Midbrain (tissue), 1 donor: ENCODE measurements at regions not wholly inside any gene's neighbourhood (a gene's known extent, or its start where the extent isn't known, plus 50 kb on each side); places are given as distances from the start of the nearest gene placed in this dataset.
"Not testable (repeated sequence)": the region's sequence is repeated elsewhere in the genome, so short reads cannot be mapped to it uniquely, and the experiment has no call there.

Experiments
- DNase-seq: peaks from one replicate; lab custom pipeline; 2025; lab: John Stamatoyannopoulos, UW

- no peak for DNase-seq
These were observed 490.9 kb upstream of the JARID2 start for GRCh38 chr6:14754751-14755513.

- DNase-seq = no peak
These were observed 489.5 kb upstream of the JARID2 start for GRCh38 chr6:14756340-14756739.

- DNase-seq = no peak
These were observed 488.9 kb upstream of the JARID2 start for GRCh38 chr6:14757014-14757413.

- no peak for DNase-seq
These were observed 488.5 kb upstream of the JARID2 start for GRCh38 chr6:14757418-14757817.

- no peak for DNase-seq
These were observed 487.3 kb upstream of the JARID2 start for GRCh38 chr6:14758421-14759081.

- DNase-seq = no peak
These were observed 485.7 kb upstream of the JARID2 start for GRCh38 chr6:14759976-14760672.

- no peak for DNase-seq
These were observed 483.8 kb upstream of the JARID2 start for GRCh38 chr6:14762077-14762476.

GRCh38 chr6:14763139-14763538 lies 482.7 kb upstream of the JARID2 start:
- DNase-seq = no peak

GRCh38 chr6:14763616-14764015 lies 482.3 kb upstream of the JARID2 start:
- no peak for DNase-seq

- DNase-seq = no peak
These were observed 480.8 kb upstream of the JARID2 start for GRCh38 chr6:14765106-14765505.

GRCh38 chr6:14765721-14766390 lies 480.0 kb upstream of the JARID2 start:
- no peak for DNase-seq

- no peak for DNase-seq
These were observed 479.4 kb upstream of the JARID2 start for GRCh38 chr6:14766391-14766994.

- DNase-seq = no peak
These were observed 478.6 kb upstream of the JARID2 start for GRCh38 chr6:14767226-14767625.

- no peak for DNase-seq
These were observed 475.8 kb upstream of the JARID2 start for GRCh38 chr6:14770040-14770439.

- no peak for DNase-seq
These were observed 475.3 kb upstream of the JARID2 start for GRCh38 chr6:14770572-14770971.

GRCh38 chr6:14771016-14771415 lies 474.9 kb upstream of the JARID2 start:
- no peak for DNase-seq

- no peak for DNase-seq
These were observed 473.7 kb upstream of the JARID2 start for GRCh38 chr6:14772188-14772587.

- DNase-seq = no peak
These were observed 470.3 kb upstream of the JARID2 start for GRCh38 chr6:14775528-14775927.

GRCh38 chr6:14776307-14776706 lies 469.6 kb upstream of the JARID2 start:
- DNase-seq = no peak

GRCh38 chr6:14781772-14782525 lies 463.9 kb upstream of the JARID2 start:
- no peak for DNase-seq

- not testable (repeated sequence) for DNase-seq
These were observed 462.9 kb upstream of the JARID2 start for GRCh38 chr6:14782921-14783464.
